ENCODE measurements at regions not wholly inside any gene's neighbourhood (a gene's known extent, or its start where the extent isn't known, plus 50 kb on each side); places are given as distances from the start of the nearest gene placed in this dataset.
"Not testable (repeated sequence)": the region's sequence is repeated elsewhere in the genome, so short reads cannot be mapped to it uniquely, and the experiment has no call there.

DNA sequence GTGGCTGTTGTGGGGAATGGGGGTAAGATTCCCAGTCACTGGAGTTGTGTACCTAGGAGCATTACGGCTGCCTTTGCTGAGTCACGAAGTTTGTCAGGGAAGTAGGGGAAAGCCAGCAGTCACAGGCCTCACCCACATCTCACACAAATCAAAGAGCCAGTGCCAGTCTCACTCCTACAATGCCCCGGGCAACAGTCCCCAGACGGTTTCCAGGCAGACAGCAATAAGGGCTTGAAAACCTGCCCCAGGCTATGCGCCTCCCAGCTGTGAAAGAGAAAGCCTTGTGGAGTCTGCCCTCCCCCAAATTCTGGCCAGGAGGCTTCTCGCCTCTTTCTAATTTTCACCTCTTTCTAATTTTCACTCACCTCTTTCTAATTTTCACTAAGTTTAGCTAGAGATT is 142.3 kb upstream of the EDNRB start:
- no peak for DNase-seq

DNA sequence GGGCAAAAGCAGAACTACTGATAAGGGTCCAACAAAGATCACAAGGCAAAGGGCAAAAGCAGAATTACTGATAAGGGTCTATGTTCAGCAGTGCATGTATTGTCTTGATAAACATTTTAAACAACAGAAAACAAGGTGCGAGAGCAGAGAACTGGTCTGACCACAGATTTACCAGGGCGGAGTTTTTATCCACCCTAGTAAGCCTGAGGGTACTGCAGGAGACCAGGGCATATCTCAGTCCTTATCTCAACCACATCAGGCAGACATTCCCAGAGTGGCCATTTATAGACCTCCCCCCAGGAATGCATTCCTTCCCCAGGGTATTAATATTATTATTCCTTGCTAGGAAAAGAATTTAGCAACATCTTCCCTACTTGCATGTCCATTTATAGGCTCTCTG is 138.2 kb upstream of the EDNRB start:
- DNase-seq: not testable (repeated sequence)

DNA sequence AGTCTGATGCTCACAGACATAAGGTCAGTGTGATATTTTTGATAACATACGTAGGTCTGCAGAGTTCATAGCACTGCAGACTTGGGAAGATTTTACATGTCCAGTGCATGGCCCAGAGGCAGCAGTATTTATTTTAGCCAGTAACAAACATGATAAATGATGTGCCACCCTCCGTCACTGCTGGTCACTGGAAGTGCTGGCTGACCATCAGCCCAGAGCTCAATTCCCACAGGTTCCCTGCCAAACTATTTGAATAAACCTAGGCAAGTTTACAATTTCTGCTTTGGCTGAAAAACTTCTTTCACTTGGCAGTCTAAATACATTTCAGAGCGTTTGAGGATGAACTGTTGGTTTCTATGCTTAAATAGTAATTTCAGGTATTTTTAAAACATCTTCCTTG is 135.5 kb upstream of the EDNRB start:
- no peak for DNase-seq

DNA sequence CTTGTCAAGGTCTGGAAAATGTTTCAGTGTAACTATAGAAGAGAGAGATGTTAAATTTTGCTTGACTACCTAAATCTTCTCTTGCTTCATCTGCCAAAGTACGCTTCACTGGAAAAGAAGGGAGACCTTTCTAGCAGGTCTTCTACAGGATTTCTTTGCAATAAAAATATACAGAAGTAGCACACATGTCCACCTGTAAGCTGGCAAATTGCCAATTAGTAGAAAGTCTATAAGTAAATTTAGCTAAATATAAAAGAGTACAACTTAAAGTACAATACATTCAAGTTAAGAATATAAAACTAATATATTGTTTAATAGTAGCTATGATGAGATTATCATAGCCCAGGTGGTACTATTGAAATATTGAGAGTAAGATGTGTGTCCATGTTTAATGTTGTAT is 128.5 kb upstream of the EDNRB start:
- no peak for DNase-seq

DNA sequence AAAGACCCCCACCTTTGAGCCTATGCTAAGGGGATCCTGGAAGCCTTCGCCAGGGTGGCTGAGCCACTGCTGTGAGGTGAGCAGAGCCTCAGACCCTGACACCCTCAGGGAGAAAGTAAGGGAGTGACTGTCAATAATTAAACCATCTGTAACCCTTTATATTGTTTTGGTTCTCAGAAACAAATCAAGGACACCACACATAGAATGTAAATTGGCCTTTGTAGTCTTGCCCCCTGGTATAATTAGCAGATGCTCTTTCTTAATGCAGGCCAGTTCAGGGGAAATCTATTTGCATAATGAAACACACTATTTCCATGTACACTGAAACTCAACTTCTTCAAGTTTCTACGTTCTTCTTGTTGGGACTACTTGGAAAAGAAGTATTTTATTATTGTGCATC is 127.7 kb upstream of the EDNRB start:
- DNase-seq: no peak

DNA sequence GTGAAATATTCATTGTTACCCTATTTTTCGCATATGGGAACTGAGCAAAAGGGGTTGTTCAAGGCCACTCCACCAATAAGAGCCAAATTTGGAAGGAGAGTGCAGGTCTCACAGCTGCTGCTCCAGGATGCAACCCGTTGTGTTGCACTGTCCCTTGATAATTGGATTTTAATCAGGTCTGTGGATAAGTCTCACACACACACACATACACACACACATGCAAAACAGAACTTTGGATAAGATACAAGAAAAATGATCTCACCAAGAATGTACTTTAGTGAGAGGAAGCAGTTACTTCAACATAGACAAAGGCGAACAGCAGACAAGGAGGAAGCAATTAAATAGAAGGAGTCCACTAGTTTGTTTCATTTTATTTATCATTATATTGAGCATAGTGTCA is 127.3 kb upstream of the EDNRB start:
- no peak for DNase-seq

DNA sequence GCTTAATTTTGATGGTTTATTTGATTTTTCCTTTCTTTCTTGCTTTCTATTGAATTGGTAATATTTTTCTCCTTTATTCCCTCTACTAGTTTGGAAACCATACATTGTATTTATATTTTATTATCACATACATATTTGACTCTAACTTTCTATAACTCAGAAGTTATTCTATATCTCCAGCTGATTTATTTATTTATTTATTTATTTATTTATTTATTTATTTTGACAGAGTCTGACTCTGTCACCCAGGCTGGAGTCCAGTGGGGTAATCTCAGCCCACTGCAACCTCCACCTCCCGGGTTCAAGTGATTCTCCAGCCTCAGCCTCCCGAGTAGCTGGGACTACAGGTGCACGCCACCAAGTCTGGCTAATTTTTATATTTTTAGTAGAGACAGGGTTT is 122.7 kb upstream of the EDNRB start:
- DNase-seq: not testable (repeated sequence)

DNA sequence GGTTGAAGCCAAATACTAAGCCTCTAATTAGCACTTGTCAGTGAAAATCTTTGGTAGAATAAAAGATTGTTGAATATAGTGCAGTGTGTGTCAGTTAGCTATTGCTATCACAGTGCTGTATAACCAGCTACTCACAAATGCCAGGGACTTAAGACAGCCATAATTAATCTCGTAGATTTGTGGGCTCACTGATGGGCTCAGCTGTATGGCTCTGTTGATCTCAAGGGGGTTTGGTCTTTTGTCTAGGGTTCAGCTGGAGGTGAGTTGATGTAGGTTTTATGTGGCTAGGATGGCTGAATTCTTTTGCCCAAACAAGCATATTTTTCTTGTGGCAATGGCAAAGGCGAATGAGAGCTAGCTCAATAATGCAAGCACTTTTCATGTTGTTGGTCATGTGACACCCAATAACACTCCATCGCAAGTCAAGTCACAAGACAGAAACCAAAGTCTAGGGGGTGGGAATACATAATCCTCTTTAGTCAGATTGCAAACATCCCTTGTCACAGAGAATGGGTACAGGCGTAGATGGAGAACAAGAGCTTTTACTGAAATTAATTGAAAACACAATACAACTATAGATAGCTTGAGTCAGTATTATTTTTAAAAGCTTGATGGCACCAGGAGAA is 121.7 kb upstream of the EDNRB start:
- no peak for DNase-seq

DNA sequence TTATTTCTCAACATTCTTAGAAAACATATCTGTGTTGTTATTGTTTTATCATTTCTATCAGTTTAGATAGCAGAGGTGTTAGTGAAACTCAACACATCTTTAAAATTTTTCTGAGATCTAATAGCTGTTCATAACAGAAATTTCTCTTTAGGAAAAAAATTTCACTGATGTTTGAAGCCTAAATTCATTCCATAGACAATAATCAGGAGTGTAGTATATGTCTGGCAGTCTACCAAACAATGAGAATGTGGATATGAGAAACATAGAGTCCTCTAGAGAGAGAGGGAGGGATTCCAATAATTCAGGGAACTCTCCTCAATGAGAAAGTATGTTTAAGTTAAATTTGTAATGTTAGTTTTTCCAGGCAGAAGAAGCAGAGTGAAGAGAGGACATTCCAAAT is 118.2 kb upstream of the EDNRB start:
- DNase-seq: no peak

DNA sequence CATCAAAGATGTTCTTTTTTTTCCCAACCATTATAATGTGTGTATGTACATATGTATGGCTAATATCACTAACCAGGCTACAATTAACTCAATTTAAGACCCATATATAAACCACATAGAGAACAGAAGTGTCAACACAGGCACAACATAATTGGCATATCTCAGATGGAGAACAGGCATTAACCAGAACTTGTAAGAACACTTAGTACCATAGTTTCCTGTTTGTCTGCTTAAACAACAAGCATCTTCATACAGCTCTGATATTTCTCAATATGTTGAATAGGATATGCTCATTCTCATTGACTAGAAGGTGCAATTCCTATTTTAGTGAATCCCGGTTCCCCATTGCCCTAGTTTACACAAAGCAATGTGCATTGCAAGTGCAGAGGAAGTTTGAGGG is 116.9 kb upstream of the EDNRB start:
- DNase-seq: no peak

DNA sequence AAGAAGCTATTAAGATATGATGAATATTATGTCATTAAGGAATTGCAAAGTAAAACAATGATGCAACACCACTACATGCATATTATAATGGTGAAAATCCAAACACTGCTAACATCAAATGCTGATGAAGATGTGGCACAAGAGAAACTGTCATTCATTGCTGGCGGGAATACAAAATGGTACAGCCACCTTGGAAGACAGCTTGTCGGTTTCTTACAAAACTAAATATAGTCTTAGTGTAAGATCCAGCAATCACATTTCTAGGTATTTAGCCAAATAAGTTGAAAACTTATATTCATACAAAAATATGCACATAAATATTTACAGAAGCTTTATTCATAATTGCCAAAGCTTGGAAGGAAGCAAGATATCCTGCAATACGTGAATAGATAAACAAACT is 114.9 kb upstream of the EDNRB start:
- no peak for DNase-seq

DNA sequence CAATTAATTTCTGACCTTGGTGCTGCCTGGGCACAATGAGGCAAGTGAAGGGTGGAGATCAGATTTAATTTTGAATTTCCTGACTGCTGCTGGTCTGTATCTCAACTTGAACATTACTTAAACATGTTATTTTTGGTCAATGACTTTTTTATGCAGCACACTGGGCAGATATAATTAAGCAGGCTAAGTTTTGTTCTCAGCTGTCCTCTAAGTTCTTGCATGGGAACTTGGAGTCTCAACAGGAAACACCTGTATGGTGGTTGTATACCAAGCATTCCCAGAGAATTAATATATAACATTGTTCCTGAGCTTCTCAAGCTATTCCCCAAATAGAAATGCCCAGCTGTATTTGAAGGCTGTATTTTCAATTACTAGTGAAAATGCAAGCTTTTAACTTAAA is 113.5 kb upstream of the EDNRB start:
- DNase-seq: no peak

DNA sequence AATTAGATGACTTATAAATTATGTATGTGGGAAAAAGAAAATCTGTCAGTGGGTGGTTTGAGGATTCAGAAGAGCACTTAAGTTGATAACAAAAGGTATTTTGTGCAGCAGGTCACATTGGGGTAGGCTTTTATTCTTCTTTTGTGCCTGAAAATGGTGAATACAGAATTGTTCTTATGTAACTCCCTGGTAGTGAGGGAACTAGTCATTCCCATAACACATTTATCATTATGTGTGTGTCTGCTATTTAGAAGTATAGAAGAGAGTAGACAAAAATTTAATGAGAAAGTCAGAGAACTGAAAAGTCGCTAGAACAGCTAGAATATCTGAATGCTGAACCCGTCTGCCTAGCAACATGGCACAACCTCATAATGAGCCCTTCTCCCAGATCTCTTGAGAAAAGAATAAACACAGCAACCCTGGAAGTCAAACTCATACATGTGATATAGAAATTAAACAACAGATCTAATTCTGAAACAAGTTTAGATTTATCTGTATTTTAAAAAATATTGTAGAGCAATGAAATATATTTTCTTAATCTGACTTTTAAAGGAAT is 111.8 kb upstream of the EDNRB start:
- DNase-seq: no peak

DNA sequence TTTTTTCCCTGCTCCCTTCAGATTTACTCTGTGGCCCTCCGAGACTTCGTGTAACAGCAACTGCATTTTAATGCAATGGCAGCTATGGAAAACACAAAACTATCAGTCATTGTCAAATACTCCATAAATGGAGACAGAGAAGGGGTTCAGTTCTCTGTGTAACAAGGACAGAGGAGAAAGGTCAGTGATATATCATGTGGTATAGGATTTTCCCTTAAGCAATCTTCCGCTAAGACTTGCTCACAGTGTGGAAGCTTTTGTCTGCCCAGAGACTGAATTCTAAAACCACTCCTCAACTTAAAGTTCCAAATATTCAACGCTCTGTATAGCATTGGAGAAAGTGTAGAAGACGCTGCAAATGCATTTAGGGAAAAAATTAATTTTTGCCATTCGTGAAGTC is 111.3 kb upstream of the EDNRB start:
- DNase-seq: no peak

DNA sequence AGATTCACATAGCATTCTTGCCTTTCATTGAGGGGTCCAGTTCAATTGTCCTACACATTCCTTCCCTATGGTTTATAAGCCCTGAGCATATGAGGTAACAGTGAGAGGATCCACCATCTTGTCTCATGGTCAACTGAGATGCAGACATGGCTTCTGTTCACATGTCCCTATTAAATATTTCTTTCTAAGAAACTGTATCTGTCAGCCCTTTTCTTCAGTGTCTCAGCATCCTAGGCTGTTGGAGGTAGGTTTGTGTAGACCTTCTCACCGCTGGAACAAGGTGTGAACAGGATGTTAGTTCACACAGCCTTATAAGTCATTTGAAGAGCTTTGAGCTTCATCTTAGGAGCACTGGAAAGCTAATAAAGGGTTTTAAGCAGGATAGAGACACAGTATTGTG is 110.3 kb upstream of the EDNRB start:
- DNase-seq: no peak

DNA sequence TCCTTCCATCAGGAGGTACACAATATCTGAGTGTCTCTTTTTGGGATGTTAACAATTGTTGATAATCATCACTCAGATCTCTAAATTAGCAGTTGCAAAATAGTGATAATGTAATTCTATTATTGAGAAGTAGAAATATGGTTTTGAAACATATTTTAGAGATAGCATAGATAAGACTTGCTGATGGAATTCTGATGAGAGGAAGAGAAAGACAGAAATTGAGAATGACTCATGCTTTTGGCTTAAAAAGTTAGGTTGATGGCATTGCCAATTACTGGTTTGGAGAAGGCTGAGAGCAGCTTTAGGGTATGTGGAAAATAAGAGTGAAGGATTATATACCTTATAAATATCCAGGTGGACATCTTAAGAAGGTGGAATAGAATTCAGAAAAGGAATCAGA is 106.4 kb upstream of the EDNRB start:
- DNase-seq: no peak

DNA sequence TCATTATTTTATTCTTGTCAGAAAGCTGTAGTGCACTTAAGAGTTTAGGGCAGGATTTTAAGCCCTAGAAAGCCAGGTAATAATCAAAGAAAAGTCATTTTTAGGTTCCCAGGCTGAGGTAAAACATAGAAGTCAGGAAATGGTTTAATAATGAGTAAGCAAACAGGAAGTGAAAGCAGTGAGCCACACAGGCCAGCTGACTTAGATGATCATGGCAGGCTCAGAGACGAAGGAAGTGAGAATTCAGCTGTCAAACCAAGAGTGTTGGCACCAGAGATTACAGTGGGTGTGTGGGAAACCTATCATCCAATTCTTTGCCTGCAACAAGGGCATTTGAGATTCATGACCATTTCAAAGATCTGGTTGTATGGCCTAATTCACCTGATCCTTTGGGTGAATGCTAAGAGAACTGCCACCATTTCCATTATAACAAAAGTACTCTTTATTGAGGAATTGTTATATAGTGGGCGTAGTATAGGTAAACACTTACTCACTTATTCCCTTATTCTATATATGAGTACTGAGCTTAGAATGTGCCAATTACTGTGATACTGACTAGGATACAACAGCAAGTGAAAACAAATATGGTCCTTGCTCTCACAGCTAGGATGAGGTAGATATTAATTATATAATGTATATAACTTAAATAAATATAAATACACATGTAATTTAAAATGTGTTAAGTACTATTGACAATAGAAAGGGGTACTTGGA is 103.7 kb upstream of the EDNRB start:
- DNase-seq: peak; percentile 45

DNA sequence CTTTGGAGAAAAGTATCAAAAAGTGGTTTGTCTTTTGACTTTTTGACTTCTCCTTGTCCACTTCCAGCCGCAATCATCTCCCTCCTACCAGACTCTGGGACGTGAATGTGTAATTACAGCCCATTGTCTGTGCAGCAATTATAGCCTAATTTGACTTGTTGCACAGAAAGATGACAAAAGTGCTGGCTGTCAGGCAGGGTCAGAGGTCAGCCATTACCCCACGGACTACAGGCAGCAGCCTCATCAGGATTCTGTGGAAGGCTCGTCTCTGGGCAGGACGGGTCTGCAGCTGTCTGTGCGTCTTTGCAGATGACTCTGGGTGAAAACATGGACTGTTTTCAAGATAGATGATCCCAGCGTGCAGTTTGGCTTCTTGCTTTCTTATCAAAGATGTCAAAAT is 102.2 kb upstream of the EDNRB start:
- DNase-seq: no peak

DNA sequence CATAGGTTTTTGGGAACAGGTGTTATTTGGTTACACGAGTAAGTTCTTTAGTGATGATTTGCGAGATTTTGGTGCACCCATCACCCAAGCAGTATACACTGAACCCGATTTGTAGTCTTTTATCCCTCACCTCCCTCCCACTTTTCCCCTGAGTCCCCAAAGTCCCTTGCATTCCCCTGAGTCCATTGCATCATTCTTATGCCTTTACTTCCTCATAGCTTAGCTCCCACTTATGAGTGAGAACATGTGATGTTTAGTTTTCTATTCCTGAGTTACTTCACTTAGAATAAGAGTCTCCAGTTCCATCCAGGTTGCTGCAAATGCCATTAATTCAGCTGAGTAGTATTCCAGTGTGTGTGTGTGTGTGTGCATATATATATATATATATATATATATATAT is 97.2 kb upstream of the EDNRB start:
- no peak for DNase-seq

DNA sequence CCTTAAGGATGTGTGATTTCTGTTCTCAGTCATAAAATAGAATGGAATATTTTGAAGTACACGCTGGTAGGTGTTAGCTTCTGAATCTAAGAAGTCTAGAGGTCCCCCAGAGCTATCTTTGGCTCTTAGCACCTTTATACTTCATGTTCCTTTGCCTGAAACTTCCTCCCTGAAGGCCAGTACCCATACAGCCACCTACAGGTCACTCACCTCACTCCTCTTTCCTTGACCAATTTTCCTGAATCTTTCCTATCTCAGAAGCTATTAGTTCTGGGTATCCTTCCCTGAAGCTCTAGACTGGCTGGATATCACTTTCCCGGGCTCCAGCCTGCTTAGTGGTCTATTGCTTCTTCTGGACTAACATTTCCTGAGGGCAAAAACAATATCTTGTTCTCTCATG is 93.4 kb upstream of the EDNRB start:
- no peak for DNase-seq

DNA sequence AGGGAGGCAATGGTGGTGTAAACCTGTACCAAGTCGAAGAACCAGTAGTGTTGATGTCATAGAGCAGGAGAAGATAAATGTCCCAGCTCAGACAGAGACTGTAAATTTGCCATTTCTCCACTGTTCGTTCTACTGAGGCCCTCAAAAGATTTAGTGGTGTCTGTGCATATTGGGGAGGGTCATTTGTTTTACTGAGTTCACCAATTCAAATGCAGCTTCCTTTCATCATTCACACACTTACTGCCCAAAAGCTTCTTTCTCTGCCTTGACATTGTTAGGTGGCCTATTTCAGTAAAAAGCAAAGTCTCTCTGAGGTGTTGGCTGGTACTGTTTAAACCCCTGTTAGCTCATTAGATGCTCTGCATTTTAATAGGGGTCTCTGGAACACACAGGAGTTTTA is 86.2 kb upstream of the EDNRB start:
- no peak for DNase-seq

DNA sequence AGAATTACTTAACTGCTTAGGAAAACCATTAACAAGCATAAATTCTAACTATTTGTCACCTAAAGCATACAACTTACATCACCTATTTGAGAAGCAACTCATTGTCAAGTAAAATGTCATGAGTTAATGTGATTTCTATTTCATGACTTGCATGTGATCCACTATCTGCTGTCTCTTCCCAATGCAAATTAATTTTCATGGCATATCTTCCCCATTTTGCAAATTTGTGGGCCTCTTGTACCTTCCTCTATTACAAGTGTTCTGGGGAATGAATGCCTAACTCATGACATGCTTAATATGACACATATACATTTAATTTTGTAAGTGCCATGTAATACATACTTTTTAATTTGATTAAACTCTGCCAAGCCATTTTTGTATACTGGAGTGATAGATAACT is 81.1 kb upstream of the EDNRB start:
- DNase-seq: no peak

DNA sequence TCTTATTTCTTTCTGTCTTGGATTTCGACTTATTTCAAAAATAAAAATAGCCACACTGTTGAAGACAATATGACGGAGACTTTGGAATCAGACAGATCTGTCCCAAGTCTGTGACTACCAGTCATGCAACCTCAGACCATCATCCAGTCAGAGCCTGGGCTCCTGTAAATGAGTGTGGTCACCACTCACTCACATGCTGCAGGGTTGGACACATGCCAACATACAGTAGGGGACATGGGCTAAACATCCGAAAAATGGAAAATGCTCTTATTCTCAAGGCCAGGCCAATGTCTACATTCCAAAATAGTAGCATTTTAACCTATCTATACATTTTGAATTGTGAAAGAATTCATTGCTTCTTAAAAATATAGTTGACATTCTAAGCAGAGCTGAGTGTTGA is 75.5 kb upstream of the EDNRB start:
- no peak for DNase-seq

DNA sequence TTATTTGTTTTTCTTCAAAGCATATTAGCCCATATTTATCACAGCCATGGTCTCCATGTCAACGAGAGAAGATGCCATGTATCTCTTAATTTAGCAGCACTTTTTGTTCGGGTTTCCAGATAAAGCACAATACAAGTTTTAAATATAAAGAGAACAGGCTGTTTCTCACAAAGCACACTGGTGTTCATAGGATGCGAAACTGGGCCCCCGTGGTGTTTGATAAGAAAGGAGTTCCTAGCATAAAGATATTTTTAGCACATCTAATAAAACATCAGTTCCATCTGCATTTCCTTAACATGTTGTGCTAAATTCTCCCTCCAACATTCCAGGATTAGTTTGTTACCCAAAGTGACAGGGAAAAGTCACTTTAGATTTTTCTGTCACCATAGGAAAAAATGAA is 72.4 kb upstream of the EDNRB start:
- no peak for DNase-seq

DNA sequence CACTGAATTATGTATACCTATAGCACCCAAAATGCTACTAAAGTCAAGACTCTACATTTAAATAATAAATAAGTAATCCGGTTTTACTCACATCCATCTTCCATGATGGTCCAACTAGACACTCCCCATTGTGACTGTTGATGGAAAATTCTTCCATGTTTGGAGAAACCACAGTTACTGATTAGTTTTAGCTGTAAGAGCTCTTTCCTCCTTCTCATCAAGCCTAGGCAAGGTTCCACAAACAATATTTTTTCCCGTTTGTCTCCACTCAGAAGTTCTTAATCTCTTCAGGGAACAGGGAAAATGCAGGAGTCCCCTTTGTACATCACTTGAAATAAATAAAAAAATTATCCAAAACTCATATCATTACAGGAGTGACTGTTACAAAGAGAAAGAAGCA is 70.7 kb upstream of the EDNRB start:
- DNase-seq: no peak
